HepG2 (cell line): ENCODE measurements at regions not wholly inside any gene's neighbourhood (a gene's known extent, or its start where the extent isn't known, plus 50 kb on each side); places are given as distances from the start of the nearest gene placed in this dataset.
"Not testable (repeated sequence)": the region's sequence is repeated elsewhere in the genome, so short reads cannot be mapped to it uniquely, and the experiment has no call there.

ENCODE experiments used
- ATAC-seq: fragments of 200-7000 bp; cut with Tn5 transposase; 3 replicates; pipeline ENCODE4 v1.9.1; 2020; ENCODE audit warnings: mild to moderate bottlenecking, moderate library complexity
- BruUV-seq: library from RNA; stranded (reverse); fragments of 400-500 nt; replicated peaks from 2 replicates; lab custom pipeline; 2021; lab: Mats Ljungman, UMichigan
- CTCF ChIA-PET: fragments of 300-600 bp; formaldehyde crosslinking; extraction: SDS; loops from one replicate; lab custom pipeline; 2021; ENCODE audit warnings: low total read pairs, inconsistent platforms, low intra/inter-chr PET ratio; lab: Yijun Ruan, JAX
- POLR2A ChIA-PET: fragments of 350-600 bp; sonication (Branson Sonifier 250); formaldehyde crosslinking; loops from one replicate; lab custom pipeline; 2020; ENCODE audit warnings: antibody characterized with exemption, inconsistent platforms; lab: Yijun Ruan, JAX
- DNase-seq: peaks from one replicate; pipeline ENCODE4 v3.0.0-alpha.2; 2015; ENCODE audit warnings: low spot score
- FAIRE-seq: peaks from 3 replicates; lab custom pipeline; 2011; peaks lifted over from hg19 to GRCh38; lab: Jason Lieb, UNC
- H2AFZ ChIP-seq: one replicate; pipeline ENCODE4 v1.6.1; 2011; ENCODE audit warnings: low read length, inconsistent platforms
- H3K27ac ChIP-seq: fragments of 300-600 bp; 3 replicates; pipeline ENCODE4 v1.8.0; 2011; ENCODE audit warnings: mixed run types, mild to moderate bottlenecking, mixed read lengths, low read length, inconsistent platforms; ENCODE audit not compliant: insufficient read depth; ENCODE audit errors: extremely low read length
- H3K27me3 ChIP-seq, 2 experiments: fragments of 200-600 bp in 1 of 2; 2 replicates in 1 of 2; 3 replicates in 1 of 2; pipeline versions ENCODE4 v1.6.0 to v1.8.0; 2011; ENCODE audit warnings: low read length in 2 of 2, mild to moderate bottlenecking in 2 of 2, moderate library complexity in 2 of 2, inconsistent platforms in 1 of 2; ENCODE audit not compliant: insufficient read depth in 2 of 2, control insufficient read depth in 1 of 2
- H3K36me3 ChIP-seq, 2 experiments: fragments of 200-600 bp in 1 of 2; replicated peaks in 1 of 2; 2 replicates in 1 of 2; 3 replicates in 1 of 2; pipeline versions ENCODE4 v1.5.1 to v1.8.0; 2011; ENCODE audit warnings: low read length in 2 of 2, inconsistent platforms in 1 of 2; ENCODE audit not compliant: insufficient read depth in 2 of 2, control insufficient read depth in 1 of 2
- H3K4me1 ChIP-seq: 2 replicates; pipeline ENCODE4 v1.5.1; 2012; ENCODE audit warnings: low read length, inconsistent platforms; ENCODE audit not compliant: insufficient read depth
- H3K4me2 ChIP-seq: 2 replicates; pipeline ENCODE4 v1.6.0; 2011; ENCODE audit warnings: low read depth, low read length, inconsistent platforms
- H3K4me3 ChIP-seq, 3 experiments: fragments of 200-600 bp in 1 of 3; sonication (generic), shearing (Covaris generic) in 1 of 3; replicated peaks in 1 of 3; 2 replicates each; pipeline ENCODE4 v1.5.1; 2011 to 2016; ENCODE audit warnings: low read length in 3 of 3, inconsistent platforms in 2 of 3, low read depth in 2 of 3, mild to moderate bottlenecking in 2 of 3, control low read depth in 1 of 3, mixed read lengths in 1 of 3; ENCODE audit not compliant: insufficient read depth in 1 of 3
- H3K79me2 ChIP-seq: one replicate; pipeline ENCODE4 v1.6.1; 2011; ENCODE audit warnings: low read length, inconsistent platforms; ENCODE audit not compliant: insufficient read depth
- H3K9ac ChIP-seq: 2 replicates; pipeline ENCODE4 v1.6.0; 2011; ENCODE audit warnings: mild to moderate bottlenecking, low read depth, low read length, inconsistent platforms; ENCODE audit not compliant: insufficient read depth
- H3K9me3 ChIP-seq: 2 replicates; pipeline ENCODE4 v1.5.1; 2012; ENCODE audit warnings: mild to moderate bottlenecking, low read length
- H4K20me1 ChIP-seq: 2 replicates; pipeline ENCODE4 v1.6.0; 2011; ENCODE audit warnings: inconsistent platforms, mild to moderate bottlenecking, low read length, moderate library complexity; ENCODE audit not compliant: insufficient read depth
- FOXA1 ChIP-seq, 2 experiments: fragments of 450-650 bp in 1 of 2; sonication (generic) in 1 of 2; formaldehyde crosslinking in 1 of 2; IDR thresholded peaks; 2 replicates each; pipeline versions ENCODE4 v1.4.0 to v1.6.1; 2016 to 2020; ENCODE audit warnings: missing genetic modification reagents in 1 of 2
- NBN ChIP-seq: fragments of 450-650 bp; conservative IDR thresholded peaks from 2 replicates; pipeline ENCODE4 v1.6.1; 2017
- NONO ChIP-seq, 2 experiments: fragments of 450-650 bp in 1 of 2; sonication (generic) in 1 of 2; formaldehyde crosslinking in 1 of 2; IDR thresholded peaks in 1 of 2; conservative IDR thresholded peaks in 1 of 2; 2 replicates each; pipeline versions ENCODE4 v1.6.1 to v1.8.0; 2017 to 2022; ENCODE audit warnings: mild to moderate bottlenecking in 1 of 2, missing genetic modification reagents in 1 of 2, moderate library complexity in 1 of 2
- PLRG1 ChIP-seq: fragments of 450-650 bp; conservative IDR thresholded peaks from 2 replicates; pipeline ENCODE4 v1.6.1; 2016
- PRDM15 ChIP-seq: sonication (generic); formaldehyde crosslinking; IDR thresholded peaks from 2 replicates; pipeline ENCODE4 v1.4.0; 2020; ENCODE audit warnings: missing genetic modification reagents
- ZNF282 ChIP-seq: fragments of 450-650 bp; IDR thresholded peaks from 2 replicates; pipeline ENCODE4 v1.6.1; 2018; ENCODE audit not compliant: partially characterized antibody
- WGBS: methylation state at CpG from one replicate; pipeline ENCODE4 v1.1.6; 2017; ENCODE audit warnings: low lambda C conversion rate; 5-methylcytosine and 5-hydroxymethylcytosine counted together
- in situ Hi-C: cut with HindIII; loops from 2 replicates; pipeline ENCODE4 v1.10.0; 2017; ENCODE audit warnings: low pct_unique_long_range_greater_than_20kb; ENCODE audit not compliant: extremely low pct_ligation_motif_present
- intact Hi-C: fragments of 100-400 bp; cut with micrococcal nuclease; formaldehyde crosslinking; loops from one replicate; pipeline ENCODE4 v1.10.0; 2022; ENCODE audit not compliant: unreplicated experiment
- TF ChIP-seq, protein P1 (sequence below): fragments of 450-650 bp; IDR thresholded peaks from 2 replicates; pipeline ENCODE4 v1.6.1; 2016

DNA sequence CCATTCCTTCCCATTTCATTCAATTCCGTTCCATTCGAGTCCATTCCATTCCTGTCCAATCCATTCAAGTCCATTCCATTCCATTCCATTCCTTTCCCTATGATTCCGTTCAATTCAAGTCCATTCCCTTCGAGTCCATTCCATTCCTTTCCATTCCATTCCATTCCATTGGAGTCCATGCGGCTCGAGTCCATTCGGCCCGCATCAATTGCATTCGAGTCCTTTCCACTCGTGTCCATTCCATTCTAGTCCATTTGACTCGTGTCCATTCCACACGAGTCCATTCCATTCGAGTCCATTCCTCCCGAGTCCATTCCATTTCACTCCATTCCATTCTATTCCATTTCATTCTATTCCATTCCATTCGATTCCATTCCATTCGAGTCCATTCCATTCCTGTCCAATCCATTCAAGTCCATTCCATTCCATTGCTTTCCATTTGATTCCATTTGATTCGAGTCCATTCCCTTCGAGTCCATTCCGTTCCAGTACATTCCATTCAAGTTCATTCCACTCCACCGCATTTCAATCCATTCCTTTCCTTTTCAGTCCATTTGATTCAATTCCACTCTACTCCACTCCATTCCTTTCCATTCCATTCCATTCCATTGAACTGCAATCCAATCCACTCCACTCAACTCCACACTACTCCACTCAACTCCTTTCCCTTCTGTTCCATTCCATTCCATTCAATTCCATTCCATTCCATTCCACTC lies 2565.9 kb upstream of the TPTE start:
- intact Hi-C loops; H3K27me3 ChIP-seq; BruUV-seq; H3K4me1 ChIP-seq; H3K4me2 ChIP-seq; CTCF ChIA-PET; H4K20me1 ChIP-seq; H3K27ac ChIP-seq; H2AFZ ChIP-seq; H3K9ac ChIP-seq; H3K79me2 ChIP-seq; POLR2A ChIA-PET; in situ Hi-C loops; H3K4me3 ChIP-seq; FAIRE-seq; H3K36me3 ChIP-seq; DNase-seq; TF ChIP-seq NONO (CRISPR knock-in tag; conservative IDR thresholded peaks at IDR 0.05); FOXA1 (CRISPR knock-in tag; IDR thresholded peaks at IDR 0.05): not testable (repeated sequence)
- peaks cover 17% of the 10 kb centered on the region for H3K9me3 ChIP-seq
- ATAC-seq: peak; percentile 21; the same call in 1 of the 3 replicates
- TF ChIP-seq PLRG1: 0 out of 2 replicates have a peak, but pooled peaks have one; percentile 19
- 0 out of 2 replicates have a peak, but pooled peaks have one; percentile 37 for TF ChIP-seq NBN
- peak; percentile 70 for TF ChIP-seq NONO (IDR thresholded peaks at IDR 0.05)
- TF ChIP-seq, protein P1, sequence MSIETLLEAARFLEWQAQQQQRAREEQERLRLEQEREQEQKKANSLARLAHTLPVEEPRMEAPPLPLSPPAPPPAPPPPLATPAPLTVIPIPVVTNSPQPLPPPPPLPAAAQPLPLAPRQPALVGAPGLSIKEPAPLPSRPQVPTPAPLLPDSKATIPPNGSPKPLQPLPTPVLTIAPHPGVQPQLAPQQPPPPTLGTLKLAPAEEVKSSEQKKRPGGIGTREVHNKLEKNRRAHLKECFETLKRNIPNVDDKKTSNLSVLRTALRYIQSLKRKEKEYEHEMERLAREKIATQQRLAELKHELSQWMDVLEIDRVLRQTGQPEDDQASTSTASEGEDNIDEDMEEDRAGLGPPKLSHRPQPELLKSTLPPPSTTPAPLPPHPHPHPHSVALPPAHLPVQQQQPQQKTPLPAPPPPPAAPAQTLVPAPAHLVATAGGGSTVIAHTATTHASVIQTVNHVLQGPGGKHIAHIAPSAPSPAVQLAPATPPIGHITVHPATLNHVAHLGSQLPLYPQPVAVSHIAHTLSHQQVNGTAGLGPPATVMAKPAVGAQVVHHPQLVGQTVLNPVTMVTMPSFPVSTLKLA: peak; percentile 9; the same call in 1 of the 2 replicates
- TF ChIP-seq PRDM15 (CRISPR knock-in tag): peak; percentile 62
- peak; percentile 74 for TF ChIP-seq ZNF282
- TF ChIP-seq FOXA1 (IDR thresholded peaks at IDR 0.05): 0 out of 2 replicates have a peak, but pooled peaks have one; percentile 3
- WGBS: 22% methylated on average over 20 of the region's 20 CpGs
